Hematopoietic multipotent progenitor cell treated with erythropoietin and hydrocortisone succinate and interleukin-3 and kit ligand, for 6 days (in vitro differentiated cells): ENCODE measurements at regions not wholly inside any gene's neighbourhood (a gene's known extent, or its start where the extent isn't known, plus 50 kb on each side); places are given as distances from the start of the nearest gene placed in this dataset.

Experiments used
- DNase-seq: peaks from one replicate; pipeline ENCODE4 v3.0.0-alpha.2; 2015

GRCh38 chr7:31456646-31457368 is 57.1 kb upstream of the ITPRID1 start:
- DNase-seq, result no peak

- DNase-seq, result no peak
Observed at GRCh38 chr7:31457551-31457950, 56.3 kb upstream of the ITPRID1 start.

- DNase-seq, result no peak
Observed at GRCh38 chr7:31458203-31458602, 55.7 kb upstream of the ITPRID1 start.

- DNase-seq, result no peak
Observed at GRCh38 chr7:31462636-31463035, 51.3 kb upstream of the ITPRID1 start.
